PC-3 (cell line): ENCODE measurements at regions not wholly inside any gene's neighbourhood (a gene's known extent, or its start where the extent isn't known, plus 50 kb on each side); places are given as distances from the start of the nearest gene placed in this dataset.

Experiments used
- ATAC-seq: fragments of 200-7000 bp; cut with Tn5 transposase; 2 replicates; pipeline ENCODE4 v1.9.1; 2020; ENCODE audit warnings: mild to moderate bottlenecking, moderate library complexity
- BruUV-seq: library from RNA; stranded (reverse); fragments of 400-500 nt; replicated peaks from 2 replicates; lab custom pipeline; 2021; lab: Mats Ljungman, UMichigan
- CTCF ChIA-PET: fragments of 300-600 bp; sonication (Branson Sonifier 250); formaldehyde crosslinking; loops from one replicate; lab custom pipeline; 2022; ENCODE audit warnings: antibody characterized with exemption; lab: Charles Lee
- POLR2A ChIA-PET: fragments of 300-600 bp; sonication (Branson Sonifier 250); formaldehyde crosslinking; loops from one replicate; lab custom pipeline; 2022; ENCODE audit warnings: antibody characterized with exemption; ENCODE audit not compliant: unreplicated experiment; lab: Charles Lee
- DNase-seq: peaks from one replicate; pipeline ENCODE4 v3.0.0-alpha.2; 2015
- H2AFZ ChIP-seq: fragments of 300-600 bp; sonication (generic); 2 replicates; pipeline ENCODE4 v1.6.0; 2016; ENCODE audit warnings: antibody characterized with exemption, low read length
- H3F3A ChIP-seq: fragments of 300-600 bp; sonication (generic); one replicate; pipeline ENCODE4 v1.6.0; 2017; ENCODE audit warnings: antibody characterized with exemption, low read length, control low read depth, mild to moderate bottlenecking; ENCODE audit not compliant: unreplicated experiment
- H3K27ac ChIP-seq: fragments of 300-600 bp; sonication (generic); 2 replicates; pipeline ENCODE4 v1.5.1; 2016; ENCODE audit warnings: mild to moderate bottlenecking, low read length
- H3K27me3 ChIP-seq: fragments of 300-600 bp; sonication (generic); 2 replicates; pipeline ENCODE4 v1.6.1; 2016; ENCODE audit warnings: low read length, mixed read lengths
- H3K36me3 ChIP-seq: fragments of 300-600 bp; sonication (generic); 2 replicates; pipeline ENCODE4 v1.6.1; 2016; ENCODE audit warnings: low read depth, mixed run types, low read length, mixed read lengths
- H3K4me1 ChIP-seq: fragments of 300-600 bp; sonication (generic); 2 replicates; pipeline ENCODE4 v1.5.1; 2016; ENCODE audit warnings: low read length; ENCODE audit not compliant: insufficient read depth
- H3K4me2 ChIP-seq: fragments of 300-600 bp; sonication (generic); 2 replicates; pipeline ENCODE4 v1.6.0; 2016; ENCODE audit warnings: low read length
- H3K4me3 ChIP-seq: fragments of 300-600 bp; sonication (generic); 2 replicates; pipeline ENCODE4 v1.5.1; 2016; ENCODE audit warnings: mild to moderate bottlenecking, low read length, mixed read lengths
- H3K79me2 ChIP-seq: fragments of 300-600 bp; sonication (generic); 2 replicates; pipeline ENCODE4 v1.6.1; 2017; ENCODE audit warnings: low read length, mixed read lengths
- H3K9ac ChIP-seq: fragments of 300-600 bp; sonication (generic); 2 replicates; pipeline ENCODE4 v1.6.0; 2016; ENCODE audit warnings: mild to moderate bottlenecking, low read length
- H3K9me2 ChIP-seq: fragments of 300-600 bp; sonication (generic); replicated peaks from 2 replicates; pipeline ENCODE4 v1.6.1; 2016; ENCODE audit warnings: mixed run types, low read length, mixed read lengths
- H3K9me3 ChIP-seq: fragments of 300-600 bp; sonication (generic); 2 replicates; pipeline ENCODE4 v1.6.1; 2016; ENCODE audit warnings: low read length, mixed read lengths
- H4K20me1 ChIP-seq: fragments of 300-600 bp; sonication (generic); 2 replicates; pipeline ENCODE4 v1.6.1; 2016; ENCODE audit warnings: low read length, mixed read lengths
- CTCF ChIP-seq: fragments of 300-600 bp; sonication (generic); conservative IDR thresholded peaks from 2 replicates; pipeline ENCODE4 v1.5.1; 2017; ENCODE audit warnings: antibody characterized with exemption, low read depth, mild to moderate bottlenecking, low read length
- EZH2 ChIP-seq: fragments of 300-600 bp; sonication (generic); IDR thresholded peaks from one replicate; pipeline ENCODE4 v1.6.1; 2017; ENCODE audit warnings: antibody characterized with exemption, mild to moderate bottlenecking, low read length; ENCODE audit not compliant: unreplicated experiment
- EZH2phosphoT487 ChIP-seq: fragments of 300-600 bp; sonication (generic); IDR thresholded peaks from 2 replicates; pipeline ENCODE4 v1.6.1; 2018; ENCODE audit warnings: mild to moderate bottlenecking, antibody characterized with exemption, low read length, borderline replicate concordance
- intact Hi-C: fragments of 100-400 bp; cut with micrococcal nuclease; formaldehyde crosslinking; loops from 2 replicates; pipeline ENCODE4 v1.9.0; 2023

GRCh38 chr18:27824841-27825681 lies 351.9 kb downstream of the CDH2 start:
- H3K27ac ChIP-seq, result no peak overlapping the region
- no peaks in the 10 kb centered on the region for H3F3A ChIP-seq
- H3K4me2 ChIP-seq, result no peak overlapping the region
- H3K9ac ChIP-seq, result no peak overlapping the region
- no peaks in the 10 kb centered on the region for H3K9me2 ChIP-seq
- H3K4me1 ChIP-seq, result peaks cover 16% of the 10 kb centered on the region
- BruUV-seq, result no TSS peak
- no peaks in the 10 kb centered on the region for H3K79me2 ChIP-seq
- ChIA-PET CTCF (no interaction called here), POLR2A (no interaction called here)
- no peaks in the 10 kb centered on the region for H3K27me3 ChIP-seq
- no peaks in the 10 kb centered on the region for H3K9me3 ChIP-seq
- no peak overlapping the region for H3K4me3 ChIP-seq
- intact Hi-C loops, result no loop called here
- TF ChIP-seq CTCF, result no peak
- ATAC-seq (no peak), DNase-seq (no peak)
- no peaks in the 10 kb centered on the region for H4K20me1 ChIP-seq
- H2AFZ ChIP-seq, result no peak overlapping the region
- H3K36me3 ChIP-seq, result no peaks in the 10 kb centered on the region

GRCh38 chr18:27824275-27824674 lies 352.7 kb downstream of the CDH2 start:
- Histone ChIP-seq H3K27ac (no peak overlapping the region), H3K27me3 (no peaks in the 10 kb centered on the region), H3K79me2 (no peaks in the 10 kb centered on the region), H3K36me3 (no peaks in the 10 kb centered on the region), H3K4me3 (no peak overlapping the region), H2AFZ (no peak overlapping the region), H3K4me2 (no peak overlapping the region), H3K9me2 (no peaks in the 10 kb centered on the region), H4K20me1 (no peaks in the 10 kb centered on the region), H3F3A (no peaks in the 10 kb centered on the region), H3K4me1 (peaks cover 16% of the 10 kb centered on the region), H3K9me3 (no peaks in the 10 kb centered on the region), H3K9ac (no peak overlapping the region)
- DNase-seq (no peak), ATAC-seq (no peak)
- TF ChIP-seq CTCF, result no peak
- intact Hi-C loops, result no loop called here
- ChIA-PET POLR2A (no interaction called here), CTCF (no interaction called here)
- BruUV-seq, result no TSS peak

GRCh38 chr18:27823053-27823452 lies 353.9 kb downstream of the CDH2 start:
- H2AFZ ChIP-seq, result no peak overlapping the region

More at GRCh38 chr18:27823053-27823452, 353.9 kb downstream of the CDH2 start:
- intact Hi-C loops, result no loop called here
- no peak for DNase-seq
- H3K27ac ChIP-seq, result no peak overlapping the region
- H3K4me1 ChIP-seq, result peaks cover 16% of the 10 kb centered on the region
- no peaks in the 10 kb centered on the region for H3K36me3 ChIP-seq
- no peaks in the 10 kb centered on the region for H3K27me3 ChIP-seq
- no TSS peak for BruUV-seq
- H3K4me2 ChIP-seq, result no peak overlapping the region
- no peak overlapping the region for H3K9ac ChIP-seq
- POLR2A ChIA-PET, result no interaction called here
- CTCF ChIA-PET, result no interaction called here
- H3F3A ChIP-seq, result no peaks in the 10 kb centered on the region
- H3K9me2 ChIP-seq, result no peaks in the 10 kb centered on the region
- H3K79me2 ChIP-seq, result no peaks in the 10 kb centered on the region
- H3K4me3 ChIP-seq, result no peak overlapping the region
- ATAC-seq, result no peak
- H4K20me1 ChIP-seq, result no peaks in the 10 kb centered on the region
- no peaks in the 10 kb centered on the region for H3K9me3 ChIP-seq
- TF ChIP-seq EZH2phosphoT487 (no peak), EZH2 (no peak), CTCF (no peak)
